Stimulated activated CD4-positive, alpha-beta T cell treated with anti-CD3 and anti-CD28 coated beads, Interleukin-2, amount 100 ng/mL, for 48 hours (primary cell): ENCODE measurements at regions not wholly inside any gene's neighbourhood (a gene's known extent, or its start where the extent isn't known, plus 50 kb on each side); places are given as distances from the start of the nearest gene placed in this dataset.
"Not testable (repeated sequence)": the region's sequence is repeated elsewhere in the genome, so short reads cannot be mapped to it uniquely, and the experiment has no call there.

Source experiments
- DNase-seq, 2 donors: peaks; one replicate each; pipeline ENCODE4 v3.0.0-alpha.2; 2020

DNA sequence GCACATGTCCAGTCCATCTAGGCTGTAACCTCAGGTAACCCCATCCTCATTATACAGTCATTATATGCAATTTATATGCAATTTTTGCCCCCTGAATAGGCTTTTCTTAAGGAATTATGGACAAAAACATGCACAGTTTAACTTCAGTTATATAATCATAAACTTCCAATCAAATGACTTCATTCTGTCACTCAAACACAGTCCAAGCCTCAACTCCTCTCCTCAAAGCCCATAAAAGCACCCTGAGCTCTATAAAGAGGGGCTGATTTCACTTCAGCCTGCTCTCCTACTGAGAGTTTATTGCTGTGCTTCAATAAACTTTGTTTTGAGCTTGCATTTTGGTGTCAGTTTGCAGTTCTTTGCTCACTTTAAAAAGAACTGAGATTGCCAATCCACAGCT, 1805.5 kb downstream of the BRINP3 start:
- no peak for DNase-seq

DNA sequence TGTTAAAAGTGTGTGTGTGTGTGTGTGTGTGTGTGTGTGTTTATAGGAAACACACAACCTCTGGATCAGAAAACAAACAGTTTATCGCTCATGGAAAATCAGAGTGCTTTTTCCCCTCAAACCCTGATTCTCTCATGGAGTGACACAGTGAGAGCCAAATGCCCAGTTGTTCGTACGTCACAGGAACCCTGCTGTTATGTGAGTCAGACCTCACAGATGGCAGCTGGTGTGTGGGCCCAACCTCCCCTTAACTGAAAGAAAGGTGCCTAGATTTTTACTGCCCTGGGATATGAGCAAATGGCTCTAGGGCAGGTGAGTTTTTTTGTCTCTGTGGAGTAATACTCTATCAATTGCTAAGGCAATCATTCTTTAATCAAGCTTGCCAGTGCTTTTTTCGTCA, 1788.1 kb downstream of the BRINP3 start:
- DNase-seq: no peak

GRCh38 chr1:188700116-188700515, 1777.5 kb downstream of the BRINP3 start:
- no peak for DNase-seq

DNA sequence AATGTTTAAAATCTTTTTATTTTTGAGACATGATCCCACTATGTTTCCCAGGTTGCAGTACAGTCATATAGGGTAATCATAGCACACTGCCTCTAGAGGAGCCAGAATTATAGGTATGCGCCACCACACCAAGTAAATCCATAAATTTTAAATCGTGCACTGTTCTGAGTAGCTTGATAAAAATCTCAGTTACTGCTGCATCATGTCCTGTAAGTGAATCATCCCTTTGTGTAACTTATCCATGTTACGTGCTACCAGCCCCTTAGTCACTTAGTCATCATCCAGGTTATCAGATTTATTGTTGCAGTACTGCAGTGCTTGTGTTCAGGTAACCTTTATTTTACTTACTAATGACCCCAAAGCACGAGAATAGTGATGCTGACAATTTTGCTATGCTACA, 1770.9 kb downstream of the BRINP3 start:
- no peak for DNase-seq

GRCh38 chr1:188708795-188709535, 1768.7 kb downstream of the BRINP3 start:
- DNase-seq: no peak

DNA sequence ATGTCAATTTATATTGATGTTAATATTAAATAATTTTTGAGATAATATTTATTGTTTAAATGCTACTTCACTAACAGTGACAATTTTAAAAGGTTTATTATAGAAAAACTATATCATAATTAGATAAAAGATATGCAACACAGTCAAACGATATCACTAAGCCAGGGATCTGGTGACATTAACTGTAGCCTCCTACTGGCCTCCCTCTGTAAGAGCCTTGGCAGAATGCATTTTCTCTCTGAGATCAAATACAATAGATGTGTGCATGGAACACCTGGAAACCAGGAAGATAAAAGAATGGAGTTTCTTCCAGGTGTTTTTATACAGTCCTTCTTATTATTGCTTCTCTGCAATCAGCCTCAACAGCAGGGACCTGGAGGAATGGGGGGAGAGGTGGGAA, 1762.1 kb downstream of the BRINP3 start:
- DNase-seq: no peak

DNA sequence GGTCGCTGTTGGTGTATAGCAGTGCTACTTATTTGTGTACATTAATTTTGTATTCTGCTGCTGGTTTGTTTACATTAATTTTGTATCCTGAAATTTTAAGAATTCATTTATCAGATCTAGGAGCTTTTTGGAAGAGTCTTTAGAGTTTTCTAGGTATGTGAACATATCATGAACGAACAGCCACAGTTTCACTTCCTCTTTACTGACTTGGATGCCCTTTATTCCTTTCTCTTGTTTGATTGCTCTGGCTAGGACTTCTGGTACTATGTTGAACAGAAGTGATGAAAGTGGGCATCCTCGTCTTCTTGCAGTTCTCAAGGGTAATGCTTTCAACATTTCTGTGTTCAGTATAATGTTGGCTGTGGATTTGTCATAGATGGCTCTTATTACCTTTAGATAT, 1757.9 kb downstream of the BRINP3 start:
- DNase-seq: no peak

DNA sequence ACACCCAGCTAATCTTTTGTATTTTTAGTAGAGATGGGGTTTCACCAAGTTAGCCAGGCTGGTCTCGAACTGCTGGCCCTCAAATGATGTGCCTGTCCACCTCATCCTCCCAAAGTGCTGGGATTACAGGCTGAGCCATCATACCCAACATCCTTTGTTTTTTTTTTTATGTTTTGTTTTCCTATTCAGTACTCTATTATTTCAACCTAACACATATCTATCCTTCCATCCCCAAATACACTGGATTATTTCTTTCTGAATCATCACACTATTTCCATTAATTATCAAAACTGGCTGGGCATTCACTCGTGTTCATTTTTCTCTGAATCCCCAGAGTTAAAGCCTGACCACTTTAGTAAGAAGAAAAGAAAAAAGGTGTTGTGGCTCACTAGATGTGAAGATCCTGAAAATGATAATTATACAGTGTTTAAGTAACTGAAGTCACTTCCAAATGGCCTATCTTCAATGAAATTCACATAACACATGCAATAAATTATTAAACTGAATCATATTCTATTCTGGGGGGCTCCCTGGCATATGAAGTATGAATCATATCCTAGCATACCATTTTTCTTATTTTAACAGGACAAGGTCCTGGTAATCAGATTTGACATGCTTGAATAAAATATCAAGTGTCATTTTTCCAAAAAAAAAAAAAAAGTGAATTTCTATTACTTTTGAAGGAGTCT, 1754.2 kb downstream of the BRINP3 start:
- no peak for DNase-seq

GRCh38 chr1:188729039-188729438, 1748.6 kb downstream of the BRINP3 start:
- no peak for DNase-seq

- DNase-seq: no peak
Measured at GRCh38 chr1:188735567-188735966, 1742.1 kb downstream of the BRINP3 start.

GRCh38 chr1:188749275-188749674, 1728.4 kb downstream of the BRINP3 start:
- DNase-seq: not testable (repeated sequence)

- DNase-seq: not testable (repeated sequence)
Measured at GRCh38 chr1:188752027-188752426, 1725.6 kb downstream of the BRINP3 start.

DNA sequence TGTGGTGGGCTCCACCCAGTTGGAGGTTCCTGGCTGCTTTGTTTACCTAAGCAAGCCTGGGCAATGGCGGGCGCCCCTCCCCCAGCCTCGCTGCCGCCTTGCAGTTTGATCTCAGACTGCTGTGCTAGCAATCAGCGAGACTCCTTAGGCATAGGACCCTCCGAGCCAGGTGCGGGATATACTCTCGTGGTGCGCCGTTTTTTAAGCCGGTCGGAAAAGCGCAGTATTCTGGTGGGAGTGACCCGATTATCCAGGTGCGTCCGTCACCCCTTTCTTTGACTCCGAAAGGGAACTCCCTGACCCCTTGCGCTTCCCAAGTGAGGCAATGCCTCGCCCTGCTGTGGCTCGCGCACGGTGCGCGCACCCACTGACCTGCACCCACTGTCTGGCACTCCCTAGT, 1719.9 kb downstream of the BRINP3 start:
- not testable (repeated sequence) for DNase-seq

- DNase-seq: no peak
Measured at GRCh38 chr1:188761226-188761625, 1716.4 kb downstream of the BRINP3 start.

GRCh38 chr1:188762166-188762743, 1715.4 kb downstream of the BRINP3 start:
- no peak for DNase-seq

GRCh38 chr1:188763541-188763940, 1714.1 kb downstream of the BRINP3 start:
- no peak for DNase-seq

GRCh38 chr1:188769181-188769580, 1708.5 kb downstream of the BRINP3 start:
- DNase-seq: no peak

- no peak for DNase-seq
Measured at GRCh38 chr1:188769936-188770335, 1707.7 kb downstream of the BRINP3 start.

DNA sequence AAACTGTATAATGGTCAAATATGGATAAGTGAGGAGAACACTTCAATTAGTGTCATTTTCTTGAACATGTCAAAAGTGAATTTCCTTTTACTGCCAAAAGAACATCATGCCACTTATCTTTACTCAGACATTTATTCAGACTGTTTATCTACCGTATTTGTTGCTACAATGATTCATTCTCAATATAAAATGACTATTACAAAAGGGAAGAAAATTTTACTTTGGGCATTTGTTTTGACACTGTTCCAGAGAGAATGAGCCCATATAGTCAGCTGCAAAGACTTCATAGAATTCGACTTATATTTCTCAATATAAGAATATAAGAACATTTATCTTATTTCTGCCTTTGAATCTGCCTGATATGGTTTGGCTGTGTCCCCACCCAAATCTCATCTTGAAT, 1699.1 kb downstream of the BRINP3 start:
- DNase-seq: no peak

DNA sequence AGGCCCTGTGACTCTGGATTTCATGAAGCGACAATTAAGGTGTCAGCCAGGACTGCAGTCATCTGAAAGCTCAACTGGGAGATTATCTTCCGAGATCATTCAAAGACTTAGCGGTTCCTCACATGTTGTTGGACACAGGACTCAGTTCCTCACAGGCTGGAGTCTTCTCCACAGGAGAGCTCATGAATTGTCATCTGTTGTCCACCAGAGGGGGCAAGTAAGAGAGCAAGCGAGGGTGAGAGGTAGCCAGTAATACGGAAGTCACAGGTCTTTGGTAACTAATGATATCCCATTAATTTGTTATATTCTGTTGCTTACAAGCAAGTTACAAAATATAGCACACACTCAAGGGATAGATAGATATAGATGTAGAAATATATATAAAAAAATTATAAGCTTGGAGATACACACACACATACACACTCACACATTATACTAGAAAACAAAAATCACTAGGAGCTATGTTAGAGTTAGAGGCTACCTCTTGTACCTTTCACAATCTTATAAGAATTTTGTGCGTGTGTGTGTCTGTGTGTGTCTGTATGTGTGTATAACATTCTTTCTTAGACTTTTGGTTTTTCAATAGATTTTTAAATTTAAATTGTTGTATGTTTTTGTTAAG, 1695.3 kb downstream of the BRINP3 start:
- no peak for DNase-seq

DNA sequence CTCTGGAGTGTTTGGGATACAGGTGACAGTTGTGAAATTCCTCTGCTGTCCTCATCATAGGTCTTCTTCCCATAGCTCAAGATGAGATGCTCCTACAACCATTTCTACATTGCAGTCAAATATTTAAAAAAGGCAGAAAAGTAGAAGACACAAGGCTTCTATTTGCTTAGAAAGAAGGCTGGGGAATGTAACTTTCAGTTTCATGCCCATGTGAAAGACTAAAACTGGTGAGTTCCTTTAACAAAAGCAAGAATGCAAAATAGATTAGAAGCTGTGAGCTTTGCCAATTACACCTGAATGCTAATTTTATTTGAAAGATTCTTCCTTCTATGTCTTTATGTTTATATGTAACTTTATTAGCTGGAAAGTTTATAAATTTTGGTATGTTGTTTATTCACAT, 1682.7 kb downstream of the BRINP3 start:
- DNase-seq: no peak

GRCh38 chr1:188812153-188812552, 1665.5 kb downstream of the BRINP3 start:
- DNase-seq: not testable (repeated sequence)

- DNase-seq: not testable (repeated sequence)
Measured at GRCh38 chr1:188812836-188813573, 1664.7 kb downstream of the BRINP3 start.
